ENCODE measurements at regions not wholly inside any gene's neighbourhood (a gene's known extent, or its start where the extent isn't known, plus 50 kb on each side); places are given as distances from the start of the nearest gene placed in this dataset.
"Not testable (repeated sequence)": the region's sequence is repeated elsewhere in the genome, so short reads cannot be mapped to it uniquely, and the experiment has no call there.

DNA sequence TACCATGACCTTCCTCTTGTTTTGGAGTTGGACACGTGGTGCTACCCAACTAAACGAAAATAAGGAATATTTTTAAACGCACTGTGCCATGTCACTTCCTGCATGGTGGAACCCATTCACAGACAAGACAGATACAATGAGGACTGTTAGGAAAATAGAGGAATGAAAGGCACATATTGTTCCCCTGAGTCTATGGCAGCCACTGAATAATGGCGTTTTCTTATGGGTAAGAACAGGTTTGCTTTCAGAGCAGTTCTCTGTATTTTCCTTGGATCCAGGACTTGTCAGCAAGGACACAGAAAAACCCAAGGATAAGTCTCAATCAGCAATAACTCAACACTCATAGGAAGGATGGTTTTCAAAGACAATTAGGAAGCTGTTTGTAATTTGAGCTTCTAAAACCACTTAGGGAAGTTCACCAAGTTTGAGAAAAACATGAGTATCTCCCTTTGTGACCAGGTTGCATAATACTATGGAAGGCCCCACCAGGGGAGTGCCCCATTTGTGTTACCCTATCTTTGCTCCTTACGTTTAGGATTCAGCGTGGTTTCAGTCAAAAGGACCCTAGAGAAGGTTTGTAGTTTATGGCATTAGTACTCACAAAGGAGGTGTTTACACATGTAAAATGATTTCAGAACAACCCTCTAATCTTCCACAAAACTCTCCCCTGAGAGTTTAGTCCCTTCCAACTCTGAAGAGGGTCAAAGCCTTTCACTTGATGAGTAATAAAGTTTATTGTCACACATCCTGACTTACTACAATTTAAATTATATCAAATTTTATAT is 487.2 kb upstream of the ATP11B start:
- Mint-ChIP-seq H3K4me3 (no peak overlapping the region), H3K36me3 (ENCODE audit: low read depth) (no peaks in the 10 kb centered on the region), H3K9me3 (no peaks in the 10 kb centered on the region), H3K27ac (no peak overlapping the region), H3K4me1 (ENCODE audit: low read depth) (no peaks in the 10 kb centered on the region), H3K27me3 (no peaks in the 10 kb centered on the region)
- intact Hi-C loops (cut with micrococcal nuclease), result no loop called here

DNA sequence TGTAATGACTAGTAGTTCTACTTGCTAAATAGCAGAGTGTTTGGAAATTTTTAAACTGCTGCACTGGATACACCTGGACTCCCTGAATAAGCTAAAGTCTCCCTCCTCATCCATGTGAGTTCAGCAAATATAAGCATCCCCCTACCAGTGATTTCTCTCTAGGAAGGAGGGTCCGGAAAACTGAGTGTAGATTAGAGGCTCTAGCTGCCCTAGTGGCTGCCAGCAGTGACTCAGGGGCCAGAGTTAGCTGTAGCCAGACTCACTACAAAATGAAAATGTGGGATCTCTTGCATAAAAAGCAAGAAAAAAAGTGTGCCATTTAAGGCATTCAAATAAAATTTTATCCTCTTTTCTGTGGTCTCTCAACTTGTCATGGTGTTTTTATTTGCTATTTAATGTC is 485.0 kb upstream of the ATP11B start:
- Mint-ChIP-seq H3K4me1 (ENCODE audit: low read depth) (no peaks in the 10 kb centered on the region), H3K27ac (no peak overlapping the region)

DNA sequence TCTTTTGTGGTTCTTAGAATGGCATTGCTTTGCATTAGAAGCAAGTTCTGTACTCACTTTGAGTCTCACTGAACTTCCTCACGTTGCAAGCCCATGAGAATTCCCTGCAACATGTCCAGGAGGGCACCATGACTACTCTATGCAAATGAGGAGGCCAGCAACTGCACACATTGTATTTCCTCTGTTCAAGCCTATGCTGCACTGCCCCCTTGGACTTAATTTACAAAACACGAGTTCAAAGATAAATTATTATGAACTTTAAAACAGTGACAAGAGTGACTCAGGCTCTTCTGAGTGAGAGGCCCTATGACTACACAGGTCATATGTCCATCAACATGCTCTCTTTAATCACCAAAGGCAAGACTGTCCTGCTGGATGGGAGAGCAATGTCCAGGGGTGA is 484.2 kb upstream of the ATP11B start:
- H3K9me3 Mint-ChIP-seq, result peaks cover 14% of the 10 kb centered on the region
- no peak overlapping the region for H3K4me3 Mint-ChIP-seq
- intact Hi-C loops (cut with micrococcal nuclease), result no loop called here
- no peak overlapping the region for H3K27ac Mint-ChIP-seq
- H3K36me3 Mint-ChIP-seq (ENCODE audit: low read depth), result no peaks in the 10 kb centered on the region
- H3K27me3 Mint-ChIP-seq, result no peaks in the 10 kb centered on the region
- H3K4me1 Mint-ChIP-seq (ENCODE audit: low read depth), result no peaks in the 10 kb centered on the region

More for the DNA sequence above, 485.0 kb upstream of the ATP11B start:
- H3K27me3 Mint-ChIP-seq, result no peaks in the 10 kb centered on the region
- peaks cover 6% of the 10 kb centered on the region for H3K9me3 Mint-ChIP-seq
- no peak overlapping the region for H3K4me3 Mint-ChIP-seq
- H3K36me3 Mint-ChIP-seq (ENCODE audit: low read depth), result no peaks in the 10 kb centered on the region
- intact Hi-C loops (cut with micrococcal nuclease), result no loop called here

DNA sequence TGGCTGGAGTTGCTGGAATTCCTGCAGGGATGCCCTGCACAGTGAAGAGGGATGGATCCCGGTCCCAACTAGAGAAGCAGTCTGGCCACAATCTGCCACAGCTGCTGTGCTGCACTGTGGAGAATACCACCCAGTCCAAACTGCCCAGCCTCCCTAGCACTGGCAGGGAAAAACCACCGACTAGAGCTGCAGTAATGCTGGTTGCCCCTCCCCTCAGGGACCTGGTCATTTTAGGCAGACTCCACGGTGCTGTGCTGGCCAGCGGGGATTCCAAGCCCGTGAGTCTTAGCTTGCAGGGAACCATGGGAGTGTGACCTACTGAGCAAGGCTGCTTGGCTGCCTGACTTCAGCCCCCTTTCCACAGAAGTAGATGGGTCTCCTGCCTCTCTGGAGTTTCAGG is 478.0 kb upstream of the ATP11B start:
- Mint-ChIP-seq H3K9me3 (peaks cover 59% of the 10 kb centered on the region), H3K27me3 (no peaks in the 10 kb centered on the region), H3K36me3 (ENCODE audit: low read depth) (no peaks in the 10 kb centered on the region), H3K27ac (no peak overlapping the region), H3K4me1 (ENCODE audit: low read depth) (no peaks in the 10 kb centered on the region), H3K4me3 (no peak overlapping the region)
- intact Hi-C loops (cut with micrococcal nuclease), result no loop called here

DNA sequence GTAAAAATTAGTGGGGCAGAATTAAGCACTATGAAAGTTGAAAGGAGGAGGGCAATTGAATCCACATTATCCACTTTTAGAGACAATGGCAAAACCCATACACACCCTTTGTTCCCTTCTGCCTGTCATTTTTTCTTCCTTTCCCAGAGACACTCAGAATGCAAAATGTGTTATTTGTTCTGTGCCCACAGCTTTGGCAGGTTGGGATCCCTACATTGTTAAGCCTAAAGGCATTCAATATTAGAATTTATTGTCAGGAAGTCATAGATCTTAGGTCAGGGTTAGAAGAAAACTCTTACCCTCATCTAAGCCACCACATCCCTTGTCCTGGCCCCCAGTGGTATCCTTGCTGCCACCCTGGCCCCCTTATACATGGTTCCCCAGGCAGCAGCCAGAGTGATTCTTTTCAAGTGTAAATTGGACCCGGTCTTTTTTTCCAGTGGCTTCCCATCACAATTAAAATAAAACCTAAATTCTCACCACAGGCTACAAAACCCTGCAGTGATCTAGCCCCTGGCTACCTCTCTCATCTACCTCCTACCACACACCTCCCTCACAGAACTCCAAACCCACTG is 470.1 kb upstream of the ATP11B start:
- no peaks in the 10 kb centered on the region for H3K36me3 Mint-ChIP-seq (ENCODE audit: low read depth)
- H3K27ac Mint-ChIP-seq, result no peak overlapping the region
- peaks cover 34% of the 10 kb centered on the region for H3K9me3 Mint-ChIP-seq
- no peaks in the 10 kb centered on the region for H3K27me3 Mint-ChIP-seq
- intact Hi-C loops (cut with micrococcal nuclease), result no loop called here
- no peak overlapping the region for H3K4me3 Mint-ChIP-seq
- no peaks in the 10 kb centered on the region for H3K4me1 Mint-ChIP-seq (ENCODE audit: low read depth)

DNA sequence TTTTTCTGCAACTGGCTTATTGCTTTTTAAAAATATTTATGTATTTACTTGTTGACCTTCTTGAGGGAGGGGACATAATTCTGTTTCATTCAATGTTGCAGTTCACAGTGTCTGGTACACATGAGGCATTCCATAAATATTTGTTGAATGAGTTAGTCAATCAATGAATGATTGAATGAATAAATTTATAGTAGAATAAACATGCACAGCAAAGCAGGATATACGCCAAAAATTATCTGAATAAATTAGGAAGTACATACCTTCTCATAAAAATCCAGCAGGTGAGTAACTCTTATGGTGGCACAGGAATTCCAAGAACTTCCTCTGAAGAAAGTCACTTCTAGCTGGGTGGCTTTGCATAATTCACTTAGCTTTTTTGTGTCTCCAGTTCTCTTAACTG is 469.4 kb upstream of the ATP11B start:
- no peaks in the 10 kb centered on the region for H3K27me3 Mint-ChIP-seq
- H3K4me3 Mint-ChIP-seq, result no peak overlapping the region
- H3K4me1 Mint-ChIP-seq (ENCODE audit: low read depth), result no peaks in the 10 kb centered on the region
- no peaks in the 10 kb centered on the region for H3K36me3 Mint-ChIP-seq (ENCODE audit: low read depth)
- peaks cover 27% of the 10 kb centered on the region for H3K9me3 Mint-ChIP-seq
- H3K27ac Mint-ChIP-seq, result no peak overlapping the region
- intact Hi-C loops (cut with micrococcal nuclease), result no loop called here

DNA sequence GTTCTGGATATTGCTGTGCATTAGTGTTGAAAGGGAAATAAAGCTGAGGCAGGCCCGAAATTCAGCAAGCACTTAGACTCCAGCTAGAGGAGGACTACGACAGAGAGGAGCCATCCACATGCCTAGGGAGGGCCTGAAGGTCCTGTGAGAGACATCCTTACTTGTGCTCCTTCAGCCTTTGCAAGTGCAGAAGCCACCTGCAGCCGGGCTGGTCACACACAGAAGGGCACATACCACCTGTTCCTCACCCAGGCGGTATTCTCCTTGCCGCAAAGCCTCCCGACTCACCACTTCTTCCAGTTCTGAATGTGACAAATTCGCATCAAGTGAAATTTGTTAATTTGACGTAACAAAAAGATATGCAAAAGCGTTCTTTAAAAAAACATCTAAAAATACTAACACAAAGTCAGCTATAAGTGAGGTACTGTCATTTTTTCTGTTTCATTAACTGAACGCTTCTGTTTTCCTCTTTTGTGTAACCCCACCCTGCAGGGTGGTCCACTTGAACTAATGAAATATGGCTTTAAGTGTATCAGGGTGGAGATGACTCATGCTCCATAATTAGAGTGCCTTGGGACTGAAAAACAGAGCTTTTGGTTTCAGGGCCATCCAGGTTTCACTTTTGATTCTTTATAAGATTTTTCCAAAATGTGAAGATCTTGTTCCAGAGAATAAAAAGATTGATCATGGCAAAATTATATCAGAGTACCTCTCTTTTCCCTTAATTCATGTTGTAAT is 467.9 kb upstream of the ATP11B start:
- no peaks in the 10 kb centered on the region for H3K27me3 Mint-ChIP-seq
- intact Hi-C loops (cut with micrococcal nuclease), result no loop called here
- no peaks in the 10 kb centered on the region for H3K36me3 Mint-ChIP-seq (ENCODE audit: low read depth)
- no peak overlapping the region for H3K27ac Mint-ChIP-seq
- no peaks in the 10 kb centered on the region for H3K4me1 Mint-ChIP-seq (ENCODE audit: low read depth)
- H3K9me3 Mint-ChIP-seq, result peaks cover 13% of the 10 kb centered on the region
- H3K4me3 Mint-ChIP-seq, result no peak overlapping the region

DNA sequence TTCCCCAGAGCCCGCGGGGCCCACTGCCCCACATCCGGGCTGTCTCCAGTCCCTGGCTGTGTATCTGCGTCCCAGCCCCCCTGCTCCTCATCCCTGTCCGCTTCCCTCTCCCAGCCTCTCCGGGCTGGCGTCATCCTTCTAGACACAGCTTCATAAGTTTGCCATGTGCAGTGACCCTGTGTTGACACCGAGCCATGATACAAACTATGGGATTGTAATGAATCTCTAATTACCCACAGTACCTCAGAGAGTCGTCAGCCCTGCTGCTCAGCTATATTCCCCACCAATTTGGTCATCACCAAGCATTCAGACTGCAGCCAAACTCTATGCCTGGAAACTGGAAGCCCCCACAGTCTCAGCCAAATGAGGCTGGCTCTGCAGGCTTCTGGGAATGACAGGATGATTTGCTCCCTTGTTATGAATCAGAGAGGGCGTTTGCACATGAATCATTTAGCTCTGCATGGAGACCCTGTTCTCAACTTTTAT is 466.1 kb upstream of the ATP11B start:
- intact Hi-C loops (cut with micrococcal nuclease), result no loop called here
- H3K36me3 Mint-ChIP-seq (ENCODE audit: low read depth), result no peaks in the 10 kb centered on the region
- H3K4me1 Mint-ChIP-seq (ENCODE audit: low read depth), result no peaks in the 10 kb centered on the region
- H3K27ac Mint-ChIP-seq, result no peak overlapping the region
- no peaks in the 10 kb centered on the region for H3K27me3 Mint-ChIP-seq
- H3K4me3 Mint-ChIP-seq, result no peak overlapping the region
- H3K9me3 Mint-ChIP-seq, result peaks cover 8% of the 10 kb centered on the region

DNA sequence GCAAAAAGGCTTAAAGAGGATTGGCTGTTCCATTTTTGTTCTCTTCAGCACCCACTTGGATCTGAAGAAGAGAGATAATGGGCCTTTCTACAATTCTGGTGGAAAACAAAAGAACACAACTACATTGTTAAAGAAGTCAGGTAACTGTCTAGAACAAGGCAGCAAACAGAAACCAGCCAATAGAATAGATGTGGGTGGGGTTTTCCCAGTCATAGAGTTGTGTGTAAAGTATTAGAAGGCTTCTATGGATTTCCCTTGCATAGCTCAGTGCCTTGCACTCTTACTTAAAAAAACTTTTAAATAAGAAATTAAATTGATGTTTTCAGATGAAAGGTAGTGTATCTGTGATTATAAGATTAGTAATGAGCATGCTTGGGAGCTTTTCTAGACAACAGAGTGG is 462.7 kb upstream of the ATP11B start:
- H3K27ac Mint-ChIP-seq, result no peak overlapping the region
- no peaks in the 10 kb centered on the region for H3K4me1 Mint-ChIP-seq (ENCODE audit: low read depth)
- no peak overlapping the region for H3K4me3 Mint-ChIP-seq
- intact Hi-C loops (cut with micrococcal nuclease), result no loop called here
- H3K36me3 Mint-ChIP-seq (ENCODE audit: low read depth), result no peaks in the 10 kb centered on the region
- peaks cover 23% of the 10 kb centered on the region for H3K9me3 Mint-ChIP-seq
- no peaks in the 10 kb centered on the region for H3K27me3 Mint-ChIP-seq

DNA sequence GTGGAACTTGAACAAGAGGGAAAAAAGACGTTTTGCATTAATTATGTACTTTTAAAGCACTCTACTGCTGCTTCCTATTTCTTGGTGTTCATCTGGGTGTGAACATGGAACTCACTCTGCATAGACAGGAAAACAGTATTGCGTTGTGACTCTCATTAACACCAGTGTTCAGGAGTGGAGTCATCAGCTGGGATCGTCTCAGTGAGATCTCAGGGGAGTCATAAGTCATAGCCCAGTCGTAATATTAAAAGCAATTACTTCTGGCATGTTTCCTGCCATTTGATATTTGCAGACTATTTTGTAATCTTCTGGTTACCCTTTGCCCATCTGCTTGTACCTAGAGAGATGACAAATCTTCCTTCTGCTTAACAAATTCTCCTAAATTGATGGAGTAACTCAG is 462.0 kb upstream of the ATP11B start:
- no peaks in the 10 kb centered on the region for H3K36me3 Mint-ChIP-seq (ENCODE audit: low read depth)
- H3K27ac Mint-ChIP-seq, result no peak overlapping the region
- no peaks in the 10 kb centered on the region for H3K4me1 Mint-ChIP-seq (ENCODE audit: low read depth)
- peaks cover 28% of the 10 kb centered on the region for H3K9me3 Mint-ChIP-seq
- no peak overlapping the region for H3K4me3 Mint-ChIP-seq
- H3K27me3 Mint-ChIP-seq, result no peaks in the 10 kb centered on the region
- intact Hi-C loops (cut with micrococcal nuclease), result no loop called here

DNA sequence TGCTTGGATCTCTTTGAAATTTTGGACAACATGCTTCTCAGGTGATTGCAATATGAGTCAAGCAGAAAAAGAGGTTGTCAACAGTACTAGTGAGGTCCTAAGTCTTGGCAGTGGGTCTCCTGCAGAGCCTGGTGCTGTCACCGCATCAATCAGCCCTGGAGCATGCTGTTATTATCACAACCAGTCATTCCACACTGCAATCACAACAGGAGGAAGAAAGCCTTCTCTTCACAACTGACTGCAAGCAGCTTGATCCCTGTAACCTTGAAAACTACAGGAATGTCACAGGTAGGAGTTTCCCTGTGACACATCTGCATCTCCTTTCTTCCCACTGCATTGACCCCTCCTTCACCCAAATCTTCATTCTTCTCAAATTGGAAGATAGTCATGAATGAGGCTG is 451.1 kb upstream of the ATP11B start:
- Mint-ChIP-seq H3K4me3 (no peak overlapping the region), H3K27me3 (no peaks in the 10 kb centered on the region), H3K27ac (no peak overlapping the region), H3K36me3 (ENCODE audit: low read depth) (no peaks in the 10 kb centered on the region), H3K4me1 (ENCODE audit: low read depth) (no peaks in the 10 kb centered on the region), H3K9me3 (peaks cover 8% of the 10 kb centered on the region)
- intact Hi-C loops (cut with micrococcal nuclease), result no loop called here

DNA sequence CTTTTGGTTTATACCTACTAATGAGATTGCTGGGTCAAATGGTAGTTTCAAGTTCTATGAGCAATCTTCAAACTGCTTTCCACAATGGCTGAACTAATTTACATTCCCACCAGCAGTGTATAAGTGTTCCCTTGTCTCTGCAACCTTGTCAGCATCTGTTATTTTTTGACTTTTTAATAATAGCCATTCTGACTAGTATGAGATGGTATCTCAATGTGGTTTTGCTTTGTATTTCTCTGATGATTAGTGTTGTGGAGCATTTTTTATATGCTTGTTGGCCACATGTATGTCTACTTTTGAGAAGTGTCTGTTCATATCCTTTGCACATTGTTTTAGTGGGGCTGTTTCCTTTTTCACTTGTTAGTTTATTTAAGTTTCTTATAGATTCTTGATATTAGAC is 449.3 kb upstream of the ATP11B start:
- H3K4me3 Mint-ChIP-seq; H3K27me3 Mint-ChIP-seq; H3K36me3 Mint-ChIP-seq (ENCODE audit: low read depth); H3K9me3 Mint-ChIP-seq; H3K27ac Mint-ChIP-seq; H3K4me1 Mint-ChIP-seq (ENCODE audit: low read depth); intact Hi-C loops (cut with micrococcal nuclease): not testable (repeated sequence)

DNA sequence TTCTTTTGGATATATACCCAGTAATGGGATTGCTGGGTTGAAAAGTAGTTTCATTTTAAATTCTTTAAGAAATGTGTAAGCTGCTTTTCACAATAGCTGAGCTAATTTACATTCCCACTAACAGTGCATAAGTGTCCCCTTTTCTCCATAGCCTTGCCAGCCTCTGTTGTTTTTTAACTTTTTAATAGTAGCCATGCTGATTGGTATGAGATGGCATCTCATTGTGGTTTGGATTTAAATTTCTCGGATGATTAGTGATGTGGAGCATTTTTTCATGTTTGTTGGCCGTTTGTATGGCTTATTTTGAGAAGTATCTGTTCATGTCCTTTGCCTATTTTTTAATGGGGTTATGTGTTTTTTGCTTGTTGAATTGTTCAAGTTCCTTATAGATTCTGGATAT is 444.3 kb upstream of the ATP11B start:
- H3K4me1 Mint-ChIP-seq (ENCODE audit: low read depth), result no peaks in the 10 kb centered on the region
- no peaks in the 10 kb centered on the region for H3K9me3 Mint-ChIP-seq
- intact Hi-C loops (cut with micrococcal nuclease), result no loop called here
- no peaks in the 10 kb centered on the region for H3K36me3 Mint-ChIP-seq (ENCODE audit: low read depth)
- no peak overlapping the region for H3K27ac Mint-ChIP-seq
- no peaks in the 10 kb centered on the region for H3K27me3 Mint-ChIP-seq
- no peak overlapping the region for H3K4me3 Mint-ChIP-seq

DNA sequence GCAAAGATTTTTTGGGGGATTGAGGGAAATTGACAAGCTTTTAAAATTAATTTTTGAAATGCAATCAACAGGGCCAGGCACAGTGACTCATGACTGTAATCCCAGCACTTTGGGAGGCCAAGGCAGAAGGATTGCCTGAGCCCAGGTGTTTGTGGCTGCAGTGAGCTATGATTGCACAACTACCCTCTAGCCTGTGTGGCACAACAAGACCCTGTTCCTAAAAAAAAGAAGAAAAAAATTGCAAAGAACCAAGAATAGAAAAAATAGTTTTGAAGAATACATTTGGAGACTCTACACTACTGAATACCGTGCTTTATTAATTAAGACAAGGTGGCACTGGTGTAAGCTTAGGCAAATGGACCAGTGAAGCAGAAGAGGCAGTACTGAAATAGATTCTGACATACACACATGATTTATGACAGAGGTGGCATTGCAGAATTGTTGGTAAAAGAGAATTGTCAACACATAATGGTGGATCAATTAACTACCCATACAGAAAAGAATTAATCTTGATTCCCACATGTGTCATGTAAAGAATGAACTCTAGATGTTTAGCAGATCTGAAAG is 443.3 kb upstream of the ATP11B start:
- Mint-ChIP-seq H3K27ac (no peak overlapping the region), H3K9me3 (no peaks in the 10 kb centered on the region), H3K4me1 (ENCODE audit: low read depth) (no peaks in the 10 kb centered on the region), H3K36me3 (ENCODE audit: low read depth) (no peaks in the 10 kb centered on the region), H3K4me3 (no peak overlapping the region), H3K27me3 (no peaks in the 10 kb centered on the region)
- intact Hi-C loops (cut with micrococcal nuclease), result no loop called here
